ENCODE measurements at regions not wholly inside any gene's neighbourhood (a gene's known extent, or its start where the extent isn't known, plus 50 kb on each side); places are given as distances from the start of the nearest gene placed in this dataset.

DNA sequence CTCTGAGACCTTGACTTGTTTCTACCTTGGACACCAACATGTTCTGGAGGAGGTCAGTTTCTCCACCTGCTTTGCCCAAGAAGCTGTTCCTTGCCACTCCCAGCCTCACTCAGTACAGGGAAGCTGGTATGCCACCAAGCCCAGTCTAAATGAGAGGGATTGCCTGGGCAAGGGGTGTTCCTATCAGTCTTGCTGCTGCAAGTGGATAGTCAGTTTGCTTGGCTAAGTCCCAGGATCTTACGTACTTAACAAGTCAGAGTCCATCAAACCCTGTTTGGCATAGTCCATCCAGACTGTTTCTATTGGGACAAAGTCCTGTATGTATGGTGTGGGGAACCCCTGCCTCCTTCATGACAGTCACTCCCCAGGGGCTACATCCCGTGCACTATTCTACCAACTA lies 66.6 kb downstream of the RPL27A start:
- TF ChIP-seq, protein P1, sequence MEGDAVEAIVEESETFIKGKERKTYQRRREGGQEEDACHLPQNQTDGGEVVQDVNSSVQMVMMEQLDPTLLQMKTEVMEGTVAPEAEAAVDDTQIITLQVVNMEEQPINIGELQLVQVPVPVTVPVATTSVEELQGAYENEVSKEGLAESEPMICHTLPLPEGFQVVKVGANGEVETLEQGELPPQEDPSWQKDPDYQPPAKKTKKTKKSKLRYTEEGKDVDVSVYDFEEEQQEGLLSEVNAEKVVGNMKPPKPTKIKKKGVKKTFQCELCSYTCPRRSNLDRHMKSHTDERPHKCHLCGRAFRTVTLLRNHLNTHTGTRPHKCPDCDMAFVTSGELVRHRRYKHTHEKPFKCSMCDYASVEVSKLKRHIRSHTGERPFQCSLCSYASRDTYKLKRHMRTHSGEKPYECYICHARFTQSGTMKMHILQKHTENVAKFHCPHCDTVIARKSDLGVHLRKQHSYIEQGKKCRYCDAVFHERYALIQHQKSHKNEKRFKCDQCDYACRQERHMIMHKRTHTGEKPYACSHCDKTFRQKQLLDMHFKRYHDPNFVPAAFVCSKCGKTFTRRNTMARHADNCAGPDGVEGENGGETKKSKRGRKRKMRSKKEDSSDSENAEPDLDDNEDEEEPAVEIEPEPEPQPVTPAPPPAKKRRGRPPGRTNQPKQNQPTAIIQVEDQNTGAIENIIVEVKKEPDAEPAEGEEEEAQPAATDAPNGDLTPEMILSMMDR (IDR thresholded peaks at IDR 0.05) = no peak
- no peak for TF ChIP-seq EZH2 (IDR thresholded peaks at IDR 0.05; ENCODE audit: borderline replicate concordance, insufficient read depth, low read depth, low read length, poor library complexity, severe bottlenecking)

All from B cell (primary cell).